IPS-15b (cell line): ENCODE measurements at regions not wholly inside any gene's neighbourhood (a gene's known extent, or its start where the extent isn't known, plus 50 kb on each side); places are given as distances from the start of the nearest gene placed in this dataset.

ENCODE experiments used
- H3K27me3 ChIP-seq: one replicate; pipeline ENCODE4 v1.6.1; 2013; ENCODE audit warnings: low read length; ENCODE audit not compliant: control insufficient read depth, insufficient read depth
- H3K36me3 ChIP-seq: one replicate; pipeline ENCODE4 v1.6.1; 2013; ENCODE audit warnings: low read length; ENCODE audit not compliant: control insufficient read depth, insufficient read depth
- H3K4me1 ChIP-seq: one replicate; pipeline ENCODE4 v1.6.1; 2013; ENCODE audit warnings: mild to moderate bottlenecking, low read length; ENCODE audit not compliant: control insufficient read depth, insufficient read depth
- H3K4me3 ChIP-seq: one replicate; pipeline ENCODE4 v1.5.1; 2013; ENCODE audit warnings: low read depth, low read length
- H3K9ac ChIP-seq: one replicate; pipeline ENCODE4 v1.6.1; 2013; ENCODE audit warnings: low read depth, mild to moderate bottlenecking, low read length
- H3K9me3 ChIP-seq: one replicate; pipeline ENCODE4 v1.6.1; 2013; ENCODE audit warnings: mild to moderate bottlenecking, low read length; ENCODE audit not compliant: control insufficient read depth, insufficient read depth

GRCh38 chr5:67291671-67292070 lies 95.1 kb upstream of the CD180 start:
- Histone ChIP-seq H3K4me3 (no peak overlapping the region), H3K9me3 (no peaks in the 10 kb centered on the region)

GRCh38 chr5:67291066-67291465 lies 94.5 kb upstream of the CD180 start:
- Histone ChIP-seq H3K9me3 (no peaks in the 10 kb centered on the region), H3K27me3 (no peaks in the 10 kb centered on the region), H3K4me1 (no peaks in the 10 kb centered on the region), H3K9ac (no peak overlapping the region), H3K36me3 (no peaks in the 10 kb centered on the region), H3K4me3 (no peak overlapping the region)

More at GRCh38 chr5:67291671-67292070, 95.1 kb upstream of the CD180 start:
- no peaks in the 10 kb centered on the region for H3K4me1 ChIP-seq
- H3K9ac ChIP-seq = no peak overlapping the region
- H3K36me3 ChIP-seq = no peaks in the 10 kb centered on the region
- no peaks in the 10 kb centered on the region for H3K27me3 ChIP-seq

GRCh38 chr5:67290655-67291054 lies 94.1 kb upstream of the CD180 start:
- Histone ChIP-seq H3K36me3 (no peaks in the 10 kb centered on the region), H3K9me3 (no peaks in the 10 kb centered on the region), H3K9ac (no peak overlapping the region), H3K27me3 (no peaks in the 10 kb centered on the region), H3K4me3 (no peak overlapping the region), H3K4me1 (no peaks in the 10 kb centered on the region)

- no peak overlapping the region for H3K4me3 ChIP-seq
- H3K27me3 ChIP-seq = no peaks in the 10 kb centered on the region
- no peaks in the 10 kb centered on the region for H3K4me1 ChIP-seq
- no peaks in the 10 kb centered on the region for H3K9me3 ChIP-seq
- no peaks in the 10 kb centered on the region for H3K36me3 ChIP-seq
- no peak overlapping the region for H3K9ac ChIP-seq
Measured at GRCh38 chr5:67289763-67290521, 93.3 kb upstream of the CD180 start.

- no peaks in the 10 kb centered on the region for H3K9me3 ChIP-seq
- H3K27me3 ChIP-seq = no peaks in the 10 kb centered on the region
- H3K4me3 ChIP-seq = no peak overlapping the region
- H3K9ac ChIP-seq = no peak overlapping the region
- H3K36me3 ChIP-seq = no peaks in the 10 kb centered on the region
- no peaks in the 10 kb centered on the region for H3K4me1 ChIP-seq
Measured at GRCh38 chr5:67287510-67288268, 91.1 kb upstream of the CD180 start.

- H3K27me3 ChIP-seq = no peaks in the 10 kb centered on the region
- H3K9me3 ChIP-seq = no peaks in the 10 kb centered on the region
- H3K9ac ChIP-seq = no peak overlapping the region
- no peaks in the 10 kb centered on the region for H3K4me1 ChIP-seq
- H3K36me3 ChIP-seq = no peaks in the 10 kb centered on the region
- H3K4me3 ChIP-seq = no peak overlapping the region
Measured at GRCh38 chr5:67286006-67286405, 89.4 kb upstream of the CD180 start.

- no peaks in the 10 kb centered on the region for H3K4me1 ChIP-seq
- no peak overlapping the region for H3K9ac ChIP-seq
- no peaks in the 10 kb centered on the region for H3K27me3 ChIP-seq
- no peak overlapping the region for H3K4me3 ChIP-seq
- peaks cover 5% of the 10 kb centered on the region for H3K9me3 ChIP-seq
- H3K36me3 ChIP-seq = no peaks in the 10 kb centered on the region
Measured at GRCh38 chr5:67283988-67284487, 87.4 kb upstream of the CD180 start.

- Histone ChIP-seq H3K4me3 (no peak overlapping the region), H3K9me3 (peaks cover 7% of the 10 kb centered on the region), H3K36me3 (no peaks in the 10 kb centered on the region), H3K27me3 (no peaks in the 10 kb centered on the region), H3K9ac (no peak overlapping the region), H3K4me1 (no peaks in the 10 kb centered on the region)
Measured at GRCh38 chr5:67283275-67283987, 86.8 kb upstream of the CD180 start.

GRCh38 chr5:67281874-67282273 lies 85.3 kb upstream of the CD180 start:
- H3K36me3 ChIP-seq = no peaks in the 10 kb centered on the region
- H3K4me1 ChIP-seq = no peaks in the 10 kb centered on the region
- H3K4me3 ChIP-seq = no peak overlapping the region
- H3K9me3 ChIP-seq = peaks cover 11% of the 10 kb centered on the region
- H3K9ac ChIP-seq = no peak overlapping the region
- no peaks in the 10 kb centered on the region for H3K27me3 ChIP-seq

- Histone ChIP-seq H3K9me3 (peaks cover 5% of the 10 kb centered on the region), H3K36me3 (no peaks in the 10 kb centered on the region), H3K27me3 (no peaks in the 10 kb centered on the region), H3K4me1 (no peaks in the 10 kb centered on the region), H3K4me3 (no peak overlapping the region), H3K9ac (no peak overlapping the region)
Measured at GRCh38 chr5:67273689-67274356, 77.2 kb upstream of the CD180 start.

- no peaks in the 10 kb centered on the region for H3K4me1 ChIP-seq
- no peaks in the 10 kb centered on the region for H3K27me3 ChIP-seq
- H3K9ac ChIP-seq = no peak overlapping the region
- no peak overlapping the region for H3K4me3 ChIP-seq
- H3K9me3 ChIP-seq = no peaks in the 10 kb centered on the region
- no peaks in the 10 kb centered on the region for H3K36me3 ChIP-seq
Measured at GRCh38 chr5:67272453-67273130, 76.0 kb upstream of the CD180 start.
